Thoracic aorta (tissue), 2 donors: ENCODE measurements at regions not wholly inside any gene's neighbourhood (a gene's known extent, or its start where the extent isn't known, plus 50 kb on each side); places are given as distances from the start of the nearest gene placed in this dataset.

Experiments used
- ATAC-seq: fragments of 150-250 bp; one replicate; pipeline ENCODE4 v1.8.0; 2017; ENCODE audit warnings: low read depth; ENCODE audit not compliant: insufficient number of reproducible peaks, low FRiP score
- DNase-seq: peaks from one replicate; pipeline ENCODE4 v3.0.0-alpha.2; 2020; ENCODE audit warnings: low spot score
- H3K27ac ChIP-seq, 2 donors: fragments of 200-600 bp; sonication (generic); 1 replicate in 1 of 2; 2 replicates in 1 of 2; pipeline ENCODE4 v1.5.1; 2016; ENCODE audit warnings: mild to moderate bottlenecking in 2 of 2, moderate library complexity in 2 of 2
- H3K27me3 ChIP-seq: fragments of 200-600 bp; sonication (generic); replicated peaks from 2 replicates; pipeline ENCODE4 v1.6.0; 2016; ENCODE audit warnings: mild to moderate bottlenecking; ENCODE audit not compliant: insufficient read depth
- H3K36me3 ChIP-seq: fragments of 200-600 bp; sonication (generic); one replicate; pipeline ENCODE4 v1.5.1; 2016
- H3K4me1 ChIP-seq, 2 donors: fragments of 200-600 bp; sonication (generic); 1 replicate in 1 of 2; 2 replicates in 1 of 2; pipeline versions ENCODE4 v1.5.1 to v1.6.0; 2016; ENCODE audit warnings: low read depth in 2 of 2, mild to moderate bottlenecking in 1 of 2; ENCODE audit not compliant: control insufficient read depth in 1 of 2
- H3K4me3 ChIP-seq: fragments of 200-600 bp; sonication (generic); 2 replicates; pipeline ENCODE4 v1.5.1; 2016; ENCODE audit warnings: mild to moderate bottlenecking
- H3K9me3 ChIP-seq: fragments of 200-600 bp; sonication (generic); 2 replicates; pipeline ENCODE4 v1.5.1; 2016
- CTCF ChIP-seq: fragments of 200-600 bp; sonication (generic); IDR thresholded peaks from one replicate; pipeline ENCODE4 v1.5.1; 2019; ENCODE audit warnings: antibody characterized with exemption

GRCh38 chr5:61738446-61738845 is 406.4 kb downstream of the ZSWIM6 start:
- Histone ChIP-seq H3K9me3 (no peaks in the 10 kb centered on the region), H3K27ac (no peak overlapping the region), H3K27me3 (no peaks in the 10 kb centered on the region), H3K4me3 (no peak overlapping the region), H3K4me1 (no peaks in the 10 kb centered on the region), H3K36me3 (no peaks in the 10 kb centered on the region)
- no peak for DNase-seq
- ATAC-seq, result no peak
- no peak for TF ChIP-seq CTCF

DNA sequence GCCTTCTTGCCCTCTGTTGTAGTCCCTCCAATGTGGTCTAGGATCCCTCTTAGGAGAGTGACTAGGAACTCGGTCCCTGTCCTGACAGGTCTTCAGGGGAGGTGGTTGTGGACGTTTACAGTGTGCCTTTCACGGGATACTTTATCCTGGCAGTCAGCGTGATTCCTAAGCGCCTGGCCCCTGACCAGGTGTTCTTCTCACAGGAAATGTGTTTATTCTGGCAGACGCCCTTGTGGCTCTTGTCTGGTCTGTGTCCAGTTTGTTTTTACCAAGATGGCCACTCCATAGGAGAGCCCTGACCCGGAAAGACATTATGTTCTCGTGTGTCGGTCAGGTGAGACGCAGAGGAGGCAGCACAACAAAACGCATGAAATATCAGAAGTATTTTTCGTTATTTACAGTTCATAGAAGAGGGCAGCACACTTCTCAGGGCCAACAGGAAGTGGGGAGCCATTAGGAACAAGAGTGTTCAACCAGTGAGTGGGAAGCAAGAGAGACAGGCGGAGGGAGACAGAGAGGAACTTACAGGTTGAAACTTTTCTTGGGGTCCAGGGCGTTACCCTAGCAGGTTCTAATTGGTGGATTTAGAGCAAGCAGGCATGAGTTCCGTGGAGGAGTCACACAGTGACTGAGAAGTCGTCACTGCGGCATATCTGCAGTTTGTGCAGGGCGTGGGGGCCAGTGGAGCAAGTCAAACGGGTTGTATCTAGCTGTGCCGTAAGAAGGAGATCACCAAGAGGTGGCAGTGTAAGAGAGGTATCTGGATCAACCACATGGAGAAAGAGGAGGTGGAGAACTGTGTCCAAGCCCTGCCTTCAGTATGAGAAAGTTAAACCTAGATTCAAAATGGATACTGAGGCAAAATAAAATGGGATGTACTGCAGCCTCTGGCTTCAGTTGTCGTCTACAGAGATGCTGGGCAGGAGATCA is 412.9 kb downstream of the ZSWIM6 start:
- Histone ChIP-seq H3K4me3 (no peak overlapping the region), H3K9me3 (no peaks in the 10 kb centered on the region), H3K27ac (no peak overlapping the region), H3K27me3 (no peaks in the 10 kb centered on the region), H3K36me3 (no peaks in the 10 kb centered on the region), H3K4me1 (no peaks in the 10 kb centered on the region)
- TF ChIP-seq CTCF, result no peak
- ATAC-seq (no peak), DNase-seq (no peak)

DNA sequence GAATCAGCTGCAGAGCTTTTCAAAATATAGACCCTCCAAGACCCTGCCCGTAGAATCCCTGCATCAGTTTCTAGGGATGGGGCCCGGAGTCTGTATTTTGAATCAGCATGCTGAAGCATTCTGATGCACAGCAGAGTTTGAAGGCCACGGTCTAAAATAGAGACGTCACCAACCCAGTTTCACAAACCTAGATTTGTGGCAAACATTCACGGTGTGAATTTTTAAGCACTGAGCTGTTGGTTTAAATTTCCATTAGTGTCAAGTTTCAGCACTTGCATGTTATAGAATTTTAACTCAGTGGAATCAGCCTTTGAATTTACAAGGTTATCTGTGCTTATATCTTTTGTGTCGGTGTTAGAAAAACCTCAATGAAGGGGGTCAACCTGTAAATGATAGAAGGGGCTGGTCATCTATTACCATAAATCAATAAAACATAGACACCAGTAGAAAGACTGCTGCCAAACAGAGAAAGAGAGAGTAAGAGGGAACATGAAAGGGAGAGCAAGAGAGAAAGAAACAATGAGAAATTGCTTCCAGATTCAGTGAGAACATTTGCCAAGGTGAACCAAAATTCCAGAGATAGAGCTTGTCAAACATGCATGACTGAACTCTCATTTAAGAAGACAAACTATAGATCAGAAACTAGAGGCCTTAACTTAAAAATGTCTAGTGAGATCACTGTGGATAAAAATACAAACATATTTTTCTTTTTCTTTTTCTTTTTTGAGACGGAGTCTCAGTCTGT is 414.9 kb downstream of the ZSWIM6 start:
- no peaks in the 10 kb centered on the region for H3K27me3 ChIP-seq
- TF ChIP-seq CTCF, result no peak
- no peaks in the 10 kb centered on the region for H3K36me3 ChIP-seq
- DNase-seq (no peak), ATAC-seq (no peak)
- no peaks in the 10 kb centered on the region for H3K9me3 ChIP-seq
- H3K4me3 ChIP-seq, result no peak overlapping the region
- H3K27ac ChIP-seq, result no peak overlapping the region
- no peaks in the 10 kb centered on the region for H3K4me1 ChIP-seq

DNA sequence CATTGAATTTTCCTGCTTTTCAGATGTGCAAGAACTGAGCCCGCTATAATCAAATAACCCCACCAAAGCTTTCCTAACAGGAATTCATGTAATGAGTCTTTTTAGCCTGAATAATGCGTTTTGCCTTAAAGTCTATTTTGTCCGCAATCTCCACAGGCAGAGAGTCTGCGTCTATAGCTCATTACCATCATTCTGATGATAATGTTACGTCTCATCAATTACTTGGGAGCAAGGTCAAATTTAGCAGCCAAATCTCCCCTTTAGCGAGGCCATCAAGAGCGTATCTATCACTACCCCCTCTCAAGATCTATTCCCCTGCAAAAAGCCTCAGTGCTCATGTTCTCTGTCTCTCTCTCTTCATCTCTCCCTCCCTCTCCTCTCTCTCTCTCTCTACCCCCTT is 416.1 kb downstream of the ZSWIM6 start:
- ATAC-seq (no peak), DNase-seq (no peak)
- Histone ChIP-seq H3K27ac (no peak overlapping the region), H3K4me1 (no peaks in the 10 kb centered on the region), H3K27me3 (no peaks in the 10 kb centered on the region), H3K4me3 (no peak overlapping the region), H3K9me3 (no peaks in the 10 kb centered on the region), H3K36me3 (no peaks in the 10 kb centered on the region)
- no peak for TF ChIP-seq CTCF

DNA sequence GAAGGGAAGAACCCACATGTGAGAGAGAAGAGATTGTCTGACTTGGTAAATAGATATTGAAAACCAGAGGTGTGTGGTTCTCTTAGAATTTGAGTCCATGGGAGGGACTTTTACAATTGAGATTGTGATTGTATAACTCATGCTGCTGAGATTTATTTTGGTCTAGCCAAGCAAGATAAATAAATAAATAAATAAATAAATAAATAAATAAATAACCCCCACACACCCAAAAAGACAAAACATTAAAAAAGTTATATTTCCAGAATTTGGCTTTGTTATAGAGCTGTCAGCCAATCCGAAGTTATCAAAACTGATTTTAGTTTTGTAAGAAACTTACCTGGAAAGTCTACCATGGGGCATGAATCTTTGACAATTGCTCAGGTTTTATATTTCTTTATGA is 416.6 kb downstream of the ZSWIM6 start:
- Histone ChIP-seq H3K27me3 (no peaks in the 10 kb centered on the region), H3K36me3 (no peaks in the 10 kb centered on the region), H3K27ac (no peak overlapping the region), H3K4me1 (no peaks in the 10 kb centered on the region), H3K9me3 (no peaks in the 10 kb centered on the region), H3K4me3 (no peak overlapping the region)
- ATAC-seq (no peak), DNase-seq (no peak)
- no peak for TF ChIP-seq CTCF
